Heart left ventricle (tissue), 16 donors: ENCODE measurements at regions not wholly inside any gene's neighbourhood (a gene's known extent, or its start where the extent isn't known, plus 50 kb on each side); places are given as distances from the start of the nearest gene placed in this dataset.

Source experiments
- ATAC-seq, 4 donors: fragments of 200-7000 bp; cut with Tn5 transposase; one replicate each; pipeline ENCODE4 v1.9.1; 2020 to 2022; ENCODE audit warnings: moderate library complexity in 4 of 4, mild to moderate bottlenecking in 3 of 4, moderate number of reproducible peaks in 1 of 4
- DNase-seq, 5 donors: peaks; one replicate each; pipeline ENCODE4 v3.0.0-alpha.2; 2020
- H3K27ac ChIP-seq, 12 donors: fragments of 200-600 bp; sonication (generic) in 4 of 12; one replicate each; pipeline versions ENCODE4 v1.5.0 to v1.8.0; 2016 to 2022; ENCODE audit warnings: mild to moderate bottlenecking in 2 of 12
- H3K27me3 ChIP-seq, 9 donors: fragments of 200-600 bp; sonication (generic) in 2 of 9; one replicate each; pipeline versions ENCODE4 v1.5.1 to v1.8.0; 2016 to 2022; ENCODE audit warnings: mild to moderate bottlenecking in 3 of 9
- H3K36me3 ChIP-seq, 9 donors: fragments of 200-600 bp; sonication (generic) in 2 of 9; one replicate each; pipeline versions ENCODE4 v1.5.0 to v1.8.0; 2018 to 2022; ENCODE audit warnings: mild to moderate bottlenecking in 2 of 9
- H3K4me1 ChIP-seq, 12 donors: fragments of 200-600 bp; sonication (generic) in 4 of 12; one replicate each; pipeline versions ENCODE4 v1.5.0 to v1.8.0; 2016 to 2022; ENCODE audit warnings: mild to moderate bottlenecking in 3 of 12
- H3K4me3 ChIP-seq, 12 donors: fragments of 200-600 bp; sonication (generic) in 4 of 12; one replicate each; pipeline versions ENCODE4 v1.5.0 to v1.8.0; 2017 to 2022; ENCODE audit warnings: mild to moderate bottlenecking in 9 of 12, moderate library complexity in 4 of 12
- H3K9me3 ChIP-seq, 12 donors: fragments of 200-600 bp; sonication (generic) in 4 of 12; one replicate each; pipeline versions ENCODE4 v1.5.0 to v1.8.0; 2016 to 2022; ENCODE audit warnings: mild to moderate bottlenecking in 1 of 12
- POLR2A ChIP-seq, 2 donors: fragments of 450-650 bp; IDR thresholded peaks; one replicate each; pipeline ENCODE4 v1.6.1; 2017; ENCODE audit warnings: antibody characterized with exemption in 2 of 2, mild to moderate bottlenecking in 2 of 2, moderate library complexity in 2 of 2
- WGBS, 4 donors: extraction: QIAGEN DNeasy Blood & Tissue Kit in 2 of 4; methylation state at CpG; one replicate each; pipeline versions ENCODE4 v1.1.5 to v1.1.7; 2013 to 2018; 5-methylcytosine and 5-hydroxymethylcytosine counted together
- intact Hi-C, 10 donors: fragments of 100-400 bp; cut with DNase I; formaldehyde crosslinking; loops; one replicate each; pipeline versions ENCODE4 v1.11.1 to v1.14.2; 2022
- TF ChIP-seq, protein P1 (sequence below), 12 donors: fragments of 200-600 bp; sonication (generic) in 4 of 12; IDR thresholded peaks; one replicate each; pipeline versions ENCODE4 v1.5.0 to v1.8.0; 2018 to 2022; ENCODE audit warnings: antibody characterized with exemption in 12 of 12, mild to moderate bottlenecking in 5 of 12
- donor health status: ischemic (EF 13 %, LVEDD 7.1; RV severe dilation, severe dysfunction).
- donor health status: healthy with polysubstance abuse.
- donor health status: DM: no; HTN: yes; CAD: no.
- donor health status: DM: no; HTN: no; CAD: no.
- donor health status: ischemic (EF 25% LVEDD 6.9; RV normal size, moderate dysfunction).
- donor health status: ischemic (EF 25% LVEDD 5.7; RV mildly dilated, moderate dysfunction).
- donor health status: healthy.
- donor health status: DM: yes; HTN: yes; CAD: no.
- donor health status: ischemic (EF 35%, LVEDD 5.7; RV mildly dilated, moderate dysfunction).
- donor health status: nonischemic (EF 11% LVEDD 7.7; RV severe dilation, severe dysfunction).
- donor health status: DM: yes; HTN: yes; CAD: no.
- donor health status: PGD.
- donor health status: ischemic (EF 29% LVEDD 5.4; RV normal size, mild dysfunction).
- donor health status: nonischemic (EF 23%, LVEDD 6.1; RV moderate dilation, normal function).

DNA sequence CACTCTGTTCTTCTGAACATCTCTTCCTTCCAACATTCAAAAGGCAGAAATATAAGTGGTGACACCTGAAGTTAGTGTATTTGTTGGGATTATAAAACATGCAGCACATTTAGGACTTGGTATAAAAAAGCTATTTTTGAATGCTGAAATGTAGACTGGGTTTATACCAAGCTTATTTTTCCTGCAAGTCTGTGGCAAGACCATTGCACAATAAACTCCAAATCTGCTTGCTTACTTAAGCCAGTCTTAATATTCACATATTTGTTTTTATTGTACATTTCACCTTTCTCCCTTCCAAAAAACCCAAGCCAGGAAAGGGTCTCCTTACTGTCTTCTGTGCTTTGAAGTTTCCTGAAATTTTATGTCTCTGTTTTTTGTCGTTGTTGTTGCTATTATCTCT is 63.7 kb downstream of the FHIP1A start:
- Histone ChIP-seq H3K9me3 (no peaks in the 10 kb centered on the region), H3K27ac (no peak overlapping the region), H3K4me1 (peaks cover 0 to 4% (median 0%) of the 10 kb centered on the region in 12 donors), H3K4me3 (no peak overlapping the region), H3K27me3 (no peaks in the 10 kb centered on the region), H3K36me3 (no peaks in the 10 kb centered on the region)
- DNase-seq = no peak
- intact Hi-C loops = no loop called here
- TF ChIP-seq, protein P1, sequence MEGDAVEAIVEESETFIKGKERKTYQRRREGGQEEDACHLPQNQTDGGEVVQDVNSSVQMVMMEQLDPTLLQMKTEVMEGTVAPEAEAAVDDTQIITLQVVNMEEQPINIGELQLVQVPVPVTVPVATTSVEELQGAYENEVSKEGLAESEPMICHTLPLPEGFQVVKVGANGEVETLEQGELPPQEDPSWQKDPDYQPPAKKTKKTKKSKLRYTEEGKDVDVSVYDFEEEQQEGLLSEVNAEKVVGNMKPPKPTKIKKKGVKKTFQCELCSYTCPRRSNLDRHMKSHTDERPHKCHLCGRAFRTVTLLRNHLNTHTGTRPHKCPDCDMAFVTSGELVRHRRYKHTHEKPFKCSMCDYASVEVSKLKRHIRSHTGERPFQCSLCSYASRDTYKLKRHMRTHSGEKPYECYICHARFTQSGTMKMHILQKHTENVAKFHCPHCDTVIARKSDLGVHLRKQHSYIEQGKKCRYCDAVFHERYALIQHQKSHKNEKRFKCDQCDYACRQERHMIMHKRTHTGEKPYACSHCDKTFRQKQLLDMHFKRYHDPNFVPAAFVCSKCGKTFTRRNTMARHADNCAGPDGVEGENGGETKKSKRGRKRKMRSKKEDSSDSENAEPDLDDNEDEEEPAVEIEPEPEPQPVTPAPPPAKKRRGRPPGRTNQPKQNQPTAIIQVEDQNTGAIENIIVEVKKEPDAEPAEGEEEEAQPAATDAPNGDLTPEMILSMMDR (IDR thresholded peaks at IDR 0.05) = no peak
- no peak for TF ChIP-seq POLR2A (IDR thresholded peaks at IDR 0.05)
- WGBS, 4 donors = 36 to 49% (median 38%) methylated on average over 1 of the region's 1 CpG
- ATAC-seq = no peak

DNA sequence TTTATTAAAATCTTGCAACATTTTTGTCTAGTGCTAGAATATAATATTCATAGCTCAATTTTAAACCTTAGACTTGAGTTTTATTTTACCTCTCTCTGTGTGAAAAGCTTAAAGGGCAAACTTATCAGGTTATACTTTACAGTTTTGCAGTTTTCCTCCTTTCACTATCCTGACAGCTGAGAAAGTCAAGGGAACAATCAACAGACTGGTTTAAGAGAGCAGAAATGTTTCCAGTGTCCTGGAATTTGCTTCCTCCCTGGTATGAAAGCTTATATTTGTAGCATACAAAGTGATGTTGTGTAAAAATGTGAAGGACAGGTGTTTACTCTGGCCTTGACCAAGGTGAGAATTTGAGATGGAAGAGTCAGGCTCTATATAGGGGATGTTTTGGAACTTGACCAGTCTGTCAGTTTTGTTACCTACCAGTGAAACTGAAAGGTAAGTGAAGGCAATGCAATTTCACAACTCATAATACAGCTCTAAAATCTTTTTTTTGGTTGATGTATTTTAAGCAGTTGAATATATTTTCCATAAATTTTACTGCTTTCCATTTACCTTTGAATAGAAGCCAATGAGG is 64.6 kb downstream of the FHIP1A start:
- no peak for DNase-seq
- Histone ChIP-seq H3K9me3 (no peaks in the 10 kb centered on the region), H3K36me3 (no peaks in the 10 kb centered on the region), H3K4me1 (peaks cover 0 to 4% (median 0%) of the 10 kb centered on the region in 12 donors), H3K27ac (no peak overlapping the region), H3K27me3 (no peaks in the 10 kb centered on the region), H3K4me3 (no peak overlapping the region)
- intact Hi-C loops = no loop called here
- no peak for TF ChIP-seq POLR2A (IDR thresholded peaks at IDR 0.05)
- TF ChIP-seq, protein P1 (IDR thresholded peaks at IDR 0.05) = no peak
- ATAC-seq = no peak

DNA sequence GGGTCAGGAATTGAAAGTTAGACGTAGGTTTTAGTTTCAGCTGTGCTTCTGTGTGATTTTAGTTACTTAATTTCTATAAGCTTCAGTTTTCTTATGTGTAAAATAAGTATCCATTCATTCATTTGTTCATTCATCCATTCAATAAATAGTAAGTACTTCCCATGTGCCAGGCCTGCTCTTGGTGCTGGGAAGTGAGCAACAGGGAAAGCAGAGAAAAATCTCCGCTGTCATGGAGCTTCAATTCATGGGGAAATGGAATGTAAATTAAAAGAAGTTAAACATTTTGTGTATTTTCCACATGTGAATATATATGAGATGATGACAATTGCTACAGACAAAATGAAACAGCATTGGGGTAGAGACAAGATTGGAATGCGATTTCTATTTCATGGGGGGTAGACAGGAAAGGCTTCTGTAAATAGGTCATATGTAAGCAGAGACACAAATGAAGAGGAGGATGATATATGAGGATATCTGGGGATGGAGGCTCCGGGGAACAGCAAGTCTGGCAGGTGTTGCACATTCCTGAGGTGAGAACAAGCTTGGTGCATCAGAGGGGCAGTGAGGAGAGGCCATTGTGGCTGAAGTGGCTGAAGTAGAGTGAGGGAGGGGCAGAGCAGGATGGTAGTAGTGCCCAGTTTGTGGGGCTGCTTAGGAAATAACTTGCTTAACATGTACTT is 66.2 kb downstream of the FHIP1A start:
- Histone ChIP-seq H3K4me3 (no peak overlapping the region), H3K27ac (no peak overlapping the region), H3K36me3 (no peaks in the 10 kb centered on the region), H3K9me3 (no peaks in the 10 kb centered on the region), H3K4me1 (peaks cover 0 to 4% (median 0%) of the 10 kb centered on the region in 12 donors), H3K27me3 (no peaks in the 10 kb centered on the region)
- TF ChIP-seq, protein P1 (IDR thresholded peaks at IDR 0.05) = no peak
- TF ChIP-seq POLR2A (IDR thresholded peaks at IDR 0.05) = no peak
- ATAC-seq (no peak), DNase-seq (no peak)
- WGBS, 4 donors = 68 to 74% (median 73%) methylated on average over 4 of the region's 4 CpGs
- intact Hi-C loops = no loop called here

DNA sequence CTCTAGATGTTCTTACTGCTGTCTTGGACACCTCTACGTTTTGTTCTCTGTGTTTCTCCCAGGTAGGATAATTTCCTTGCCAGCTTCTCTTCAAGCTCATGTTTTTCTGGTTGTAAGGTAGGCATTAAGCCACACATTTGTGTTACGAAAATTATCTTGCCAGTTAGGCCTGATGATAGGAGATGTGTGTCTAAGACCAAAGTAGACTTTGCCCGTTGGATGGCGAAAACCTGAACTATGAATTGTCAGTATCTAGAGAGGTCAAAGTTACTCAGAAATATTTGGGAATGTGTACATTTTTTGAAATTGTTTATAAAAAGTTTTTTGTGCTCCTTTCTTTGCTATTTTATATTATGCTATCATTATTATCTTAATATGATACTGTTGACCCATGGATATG is 72.8 kb downstream of the FHIP1A start:
- H3K4me1 ChIP-seq = peaks cover 0 to 4% (median 0%) of the 10 kb centered on the region in 12 donors
- H3K4me3 ChIP-seq = no peak overlapping the region
- no peaks in the 10 kb centered on the region for H3K36me3 ChIP-seq
- H3K27me3 ChIP-seq = no peaks in the 10 kb centered on the region
- TF ChIP-seq, protein P1 (IDR thresholded peaks at IDR 0.05) = no peak
- no peaks in the 10 kb centered on the region for H3K9me3 ChIP-seq
- 84 to 93% (median 89%) methylated on average over 4 of the region's 4 CpGs for WGBS, 4 donors
- no peak for ATAC-seq
- intact Hi-C loops = no loop called here
- no peak overlapping the region for H3K27ac ChIP-seq
- no peak for DNase-seq
